NOMO-1 (cell line): ENCODE measurements at regions not wholly inside any gene's neighbourhood (a gene's known extent, or its start where the extent isn't known, plus 50 kb on each side); places are given as distances from the start of the nearest gene placed in this dataset.
"Not testable (repeated sequence)": the region's sequence is repeated elsewhere in the genome, so short reads cannot be mapped to it uniquely, and the experiment has no call there.

ENCODE experiments used
- DNase-seq, 2 experiments: peaks; one replicate each; lab custom pipeline; 2025; ENCODE audit not compliant: unreplicated experiment in 2 of 2; lab: John Stamatoyannopoulos, UW

DNA sequence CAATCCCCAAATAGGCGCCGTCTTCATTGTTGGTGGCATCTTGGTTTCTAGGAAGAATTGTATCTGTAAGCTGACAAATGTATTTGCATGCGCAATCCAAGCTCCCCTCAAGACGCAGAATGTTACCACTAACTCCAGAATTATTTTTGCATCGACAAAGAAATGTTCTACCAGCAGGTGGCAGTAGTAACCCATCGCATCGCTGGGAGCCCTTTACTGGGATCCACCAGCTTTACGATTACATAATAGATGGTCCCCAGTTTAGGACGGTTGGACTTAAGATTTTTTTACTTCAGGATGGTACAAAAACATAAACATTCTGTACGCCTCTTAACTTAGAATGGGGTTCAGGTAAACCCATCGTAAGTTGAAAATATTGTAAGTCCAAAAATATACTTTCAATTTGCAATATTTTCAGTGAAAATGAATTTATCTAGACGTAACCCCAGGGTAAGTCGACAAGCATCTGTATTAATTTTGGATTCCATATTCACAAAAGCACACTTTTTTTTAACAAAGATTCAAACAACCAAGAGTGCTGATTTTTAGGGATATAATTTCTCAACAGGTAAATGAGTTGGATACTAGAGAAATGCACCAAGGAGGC, 114.0 kb upstream of the COBL start:
- DNase-seq, result peak; percentile 16 to 42

DNA sequence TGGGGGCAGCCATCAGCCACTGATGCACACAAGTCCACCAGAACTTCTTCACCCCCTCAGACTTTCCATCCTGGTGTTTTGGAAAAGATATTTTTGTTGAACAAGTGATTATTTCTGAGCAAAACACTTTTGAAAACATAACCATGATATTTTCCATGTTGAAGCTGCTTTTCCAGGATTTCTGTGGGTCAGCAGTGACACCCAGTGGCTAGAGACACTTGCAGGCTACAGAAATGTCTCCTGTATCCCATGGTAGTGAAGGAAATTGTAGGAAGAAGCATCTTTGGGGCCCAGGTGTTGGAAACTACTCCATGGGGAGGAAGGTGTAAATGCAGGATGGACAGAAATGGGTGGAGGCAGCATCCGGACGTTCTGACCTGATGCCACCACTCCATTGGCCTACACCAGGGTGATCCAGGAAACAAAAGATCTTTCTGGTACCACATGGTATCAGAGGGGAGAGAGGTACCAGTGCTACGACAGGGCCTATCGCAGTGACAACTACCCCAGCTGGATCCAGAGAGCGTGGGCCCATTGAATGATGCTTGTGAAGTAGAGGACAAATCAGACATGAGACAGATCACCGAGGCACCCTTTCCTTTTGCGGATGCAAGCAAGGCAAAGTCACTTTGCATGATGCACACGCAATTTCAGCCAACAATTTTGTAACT, 111.7 kb upstream of the COBL start:
- DNase-seq, result no peak

DNA sequence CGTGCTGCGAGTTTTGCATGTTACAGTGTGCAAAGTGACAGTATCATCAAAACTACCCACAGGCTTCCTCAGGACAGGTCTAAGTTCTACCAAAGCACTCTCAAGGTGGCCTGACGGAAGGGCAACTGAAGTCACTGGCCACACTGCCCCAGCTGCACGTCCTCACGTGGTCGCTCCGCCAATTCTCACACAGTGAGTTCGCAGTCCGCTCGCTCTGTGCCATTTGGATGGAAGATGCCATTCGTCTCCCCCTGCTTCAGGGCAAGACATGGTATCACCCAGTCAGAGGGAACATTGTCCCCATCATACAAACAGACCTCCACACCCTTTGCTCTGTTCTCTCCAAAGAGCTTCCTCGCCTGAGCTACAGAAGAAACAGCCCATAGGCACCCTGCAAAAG, 109.6 kb upstream of the COBL start:
- no peak for DNase-seq

DNA sequence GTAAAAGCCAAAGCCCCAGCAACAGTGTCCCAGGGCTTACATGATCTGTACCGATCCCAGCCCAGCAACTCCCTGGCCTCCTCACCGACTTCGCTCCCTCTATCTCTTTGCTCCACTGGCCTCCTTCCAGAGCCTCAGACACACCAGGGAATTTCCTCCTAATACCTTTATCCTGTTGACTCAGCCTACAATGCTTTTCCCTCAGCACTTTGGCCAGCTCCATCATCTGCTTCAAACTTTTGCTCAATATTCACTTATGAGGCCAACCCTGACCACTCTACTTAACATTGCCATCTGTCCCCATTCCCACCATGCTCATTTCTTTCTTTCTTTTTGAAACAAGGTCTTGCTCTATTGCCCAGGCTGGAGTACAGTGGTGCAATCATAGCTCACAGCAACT, 93.3 kb upstream of the COBL start:
- DNase-seq, result not testable (repeated sequence)

DNA sequence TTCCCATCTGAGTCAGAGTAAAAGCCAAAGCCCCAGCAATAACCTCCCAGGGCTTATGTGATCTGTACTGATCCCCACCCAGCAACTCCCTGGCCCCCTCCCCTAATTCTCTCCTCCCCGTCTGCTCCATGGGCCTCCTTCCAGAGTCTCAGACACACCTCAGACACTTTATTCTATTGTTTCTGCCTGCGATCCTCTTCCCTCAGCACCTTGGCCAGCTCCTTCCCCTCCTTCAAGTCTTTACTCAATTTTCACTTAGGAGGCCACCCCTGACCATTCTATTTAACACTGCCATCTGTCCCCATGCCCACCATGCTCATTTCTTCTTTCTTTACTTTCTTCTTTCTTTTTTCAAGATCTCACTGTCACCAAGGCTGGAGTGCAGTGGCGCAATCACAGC, 81.0 kb upstream of the COBL start:
- DNase-seq, result not testable (repeated sequence)

DNA sequence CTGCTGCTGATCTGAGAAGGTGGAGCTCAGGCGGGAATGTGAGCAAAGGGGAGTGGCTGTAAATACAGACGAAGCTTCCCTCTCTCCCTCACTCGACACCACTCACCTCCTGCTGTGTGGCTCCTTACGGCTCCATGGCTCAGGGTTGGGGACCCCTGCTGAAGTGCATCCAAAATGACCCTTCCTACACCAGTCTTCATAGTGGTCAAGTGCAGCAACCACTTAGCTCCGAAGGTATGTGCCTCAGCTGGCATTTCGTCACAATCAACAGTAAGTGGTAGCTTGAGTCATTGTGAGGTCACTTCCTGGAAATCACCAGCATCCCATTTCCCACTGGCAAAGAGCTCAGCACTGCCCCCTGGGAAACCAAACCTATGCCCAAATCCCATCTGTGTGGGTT, 76.4 kb upstream of the COBL start:
- not testable (repeated sequence) for DNase-seq

DNA sequence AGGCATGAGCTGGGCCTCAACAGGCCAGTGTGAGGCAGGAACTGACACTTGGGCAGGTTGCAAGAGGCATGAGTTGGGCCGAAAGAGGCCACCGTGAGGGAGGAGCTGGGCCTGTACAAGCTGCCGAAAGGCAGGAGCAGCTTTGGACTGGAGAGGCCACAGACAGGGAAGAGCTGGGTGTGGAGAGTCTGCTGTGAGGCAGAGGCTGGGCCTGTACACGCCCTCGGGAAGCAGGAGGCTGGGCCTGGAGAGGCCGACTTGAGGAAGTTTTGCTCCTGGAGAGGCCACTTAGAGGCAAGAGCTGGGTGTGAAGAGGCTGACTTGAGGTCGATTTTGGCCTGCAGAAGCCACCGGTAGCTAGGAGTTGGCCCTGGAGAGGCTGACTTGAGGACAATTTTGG, 73.3 kb upstream of the COBL start:
- not testable (repeated sequence) for DNase-seq

DNA sequence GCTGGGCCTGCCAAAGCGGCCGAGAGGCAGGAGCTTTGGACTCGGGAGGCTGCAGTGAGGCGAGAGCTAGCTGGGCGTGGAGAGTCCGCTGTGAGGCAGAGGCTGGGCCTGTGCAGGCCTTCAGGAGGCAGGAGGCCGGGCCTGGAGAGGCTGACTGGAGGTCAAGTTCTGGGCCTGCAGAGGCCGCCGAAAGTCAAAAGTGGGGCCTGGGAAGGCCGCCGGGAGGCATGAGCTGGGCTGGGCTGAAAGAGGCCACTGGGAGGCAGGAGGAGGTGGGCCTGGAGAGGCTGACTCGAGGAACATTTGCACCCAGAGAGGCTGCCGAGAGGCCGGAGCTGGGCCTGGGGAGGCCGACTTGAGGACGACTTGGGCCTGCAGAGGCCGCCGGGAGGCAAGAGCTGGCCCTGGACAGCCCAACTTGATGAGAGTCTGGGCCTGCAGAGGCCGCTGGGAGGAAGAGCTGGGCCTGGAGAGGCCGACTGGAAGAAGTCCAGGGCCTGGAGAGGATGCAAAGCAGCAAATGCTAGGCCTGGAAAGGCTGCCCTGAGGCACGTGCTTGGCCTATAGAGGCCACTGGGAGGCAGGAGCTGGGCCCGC, 72.7 kb upstream of the COBL start:
- DNase-seq, result not testable (repeated sequence)

DNA sequence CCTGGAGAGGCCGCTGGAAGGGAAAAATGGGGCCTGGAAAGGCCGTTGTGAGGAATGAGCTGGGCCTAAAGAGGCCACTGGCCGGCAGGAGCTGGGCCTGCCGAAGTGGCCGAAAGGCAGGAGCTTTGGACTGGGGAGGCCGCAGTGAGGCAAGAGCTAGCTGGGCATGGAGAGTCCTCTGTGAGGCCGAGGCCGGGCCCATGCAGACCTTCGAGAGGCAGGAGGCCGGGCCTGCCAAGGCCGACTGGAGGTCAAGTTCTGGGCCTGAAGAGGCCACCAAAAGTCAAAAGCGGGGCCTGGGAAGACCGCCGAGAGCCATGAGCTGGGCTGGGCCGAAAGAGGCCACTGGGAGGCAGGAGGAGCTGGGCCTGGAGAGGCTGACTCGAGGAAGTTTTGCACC, 71.6 kb upstream of the COBL start:
- DNase-seq, result not testable (repeated sequence)

DNA sequence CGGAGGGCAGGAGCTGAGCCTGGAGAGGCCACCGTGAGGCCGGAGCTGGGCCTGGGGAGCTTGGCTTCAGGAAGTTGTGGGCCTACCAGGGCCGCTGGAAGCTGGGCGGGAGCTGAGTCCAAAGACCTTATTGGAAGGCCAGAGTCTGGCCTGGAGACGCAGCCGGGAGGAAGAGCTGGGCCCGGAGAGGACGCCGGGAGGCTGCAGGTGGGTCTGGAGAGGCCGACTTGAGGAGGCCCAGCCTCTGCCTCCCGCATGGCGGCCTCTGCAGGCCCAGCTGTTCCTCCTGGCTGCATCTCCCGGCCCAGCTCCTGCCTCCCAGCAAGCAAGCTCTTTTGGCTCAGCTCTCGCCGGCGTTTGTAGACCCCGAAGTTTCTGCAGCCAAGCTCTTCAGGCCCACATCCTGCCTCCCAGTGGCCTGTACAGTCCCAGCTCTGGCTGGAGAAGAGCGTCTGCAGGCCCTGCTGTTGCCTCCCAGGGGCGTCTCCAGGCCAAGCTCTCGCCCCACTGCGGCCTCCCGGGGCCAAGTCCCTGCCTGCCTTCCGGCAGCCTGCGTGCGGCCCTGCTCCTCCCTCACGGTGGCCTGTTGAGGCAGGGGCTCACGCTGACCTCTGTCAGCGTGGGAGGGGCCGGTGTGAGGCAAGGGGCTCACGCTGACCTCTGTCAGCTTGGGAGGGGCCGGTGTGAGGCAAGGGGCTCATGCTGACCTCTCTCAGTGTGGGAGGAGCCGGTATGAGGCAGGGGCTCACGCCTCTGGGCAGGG, 70.4 kb upstream of the COBL start:
- not testable (repeated sequence) for DNase-seq

DNA sequence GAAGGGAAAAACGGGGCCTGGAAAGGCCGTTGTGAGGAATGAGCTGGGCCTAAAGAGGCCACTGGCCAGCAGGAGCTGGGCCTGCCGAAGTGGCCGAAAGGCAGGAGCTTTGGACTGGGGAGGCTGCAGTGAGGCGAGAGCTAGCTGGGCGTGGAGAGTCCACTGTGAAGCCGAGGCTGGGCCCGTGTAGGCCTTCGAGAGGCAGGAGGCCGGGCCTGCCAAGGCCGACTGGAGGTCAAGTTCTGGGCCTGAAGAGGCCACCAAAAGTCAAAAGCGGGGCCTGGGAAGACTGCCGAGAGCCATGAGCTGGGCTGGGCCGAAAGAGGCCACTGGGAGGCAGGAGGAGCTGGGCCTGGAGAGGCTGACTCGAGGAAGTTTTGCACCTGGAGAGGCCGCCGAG, 69.6 kb upstream of the COBL start:
- not testable (repeated sequence) for DNase-seq

DNA sequence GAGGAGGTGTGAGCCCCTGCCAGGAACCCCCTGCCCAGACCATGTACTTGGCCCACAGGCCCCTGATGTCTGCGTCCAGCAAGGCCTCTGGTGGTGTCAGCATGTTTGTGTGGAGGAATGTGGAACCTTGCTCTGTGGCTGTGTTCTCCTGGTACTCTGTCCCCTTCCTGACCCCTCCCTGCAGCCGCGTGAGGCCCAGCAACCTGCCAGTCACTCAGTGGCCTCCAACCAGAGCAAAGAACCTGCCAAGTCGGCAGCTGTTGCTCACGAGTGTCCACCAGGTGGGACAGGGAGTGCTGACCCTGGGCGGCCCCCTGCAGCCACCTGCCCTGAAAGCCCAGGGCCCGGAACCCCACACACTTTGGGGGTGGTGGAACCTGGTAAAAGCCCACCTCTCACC, 65.6 kb upstream of the COBL start:
- not testable (repeated sequence) for DNase-seq

DNA sequence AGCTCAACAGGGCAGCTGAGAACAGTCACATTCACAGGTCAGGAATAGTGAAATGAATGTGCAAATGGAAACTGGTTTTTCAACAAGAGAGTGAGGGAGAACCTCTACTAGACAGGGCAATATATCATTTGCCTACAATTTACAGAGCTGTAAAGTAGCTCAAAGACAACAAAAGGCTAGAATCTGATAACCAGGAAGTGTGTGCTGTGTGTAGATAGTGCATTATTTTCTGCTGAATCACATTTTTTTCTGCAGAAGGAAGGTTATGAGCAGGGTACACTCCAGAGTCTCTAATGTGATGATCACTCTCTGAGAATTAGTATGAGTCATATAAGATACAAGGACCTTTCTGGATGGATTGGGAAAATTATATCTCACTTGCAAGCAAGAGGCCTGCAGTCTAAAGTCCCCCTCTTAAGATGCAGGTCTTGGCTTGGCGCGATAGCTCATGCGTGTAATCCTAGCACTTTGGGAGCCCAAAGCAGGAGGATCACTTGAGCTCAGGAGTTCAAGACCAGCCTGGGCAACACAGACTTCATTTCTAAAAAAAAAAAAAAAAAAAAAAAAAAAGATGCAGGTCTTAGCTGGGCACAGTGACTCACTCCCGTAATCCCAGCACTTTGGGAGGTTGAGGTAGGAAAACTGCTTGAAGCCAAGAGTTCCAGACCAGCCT, 59.9 kb upstream of the COBL start:
- DNase-seq, result no peak

DNA sequence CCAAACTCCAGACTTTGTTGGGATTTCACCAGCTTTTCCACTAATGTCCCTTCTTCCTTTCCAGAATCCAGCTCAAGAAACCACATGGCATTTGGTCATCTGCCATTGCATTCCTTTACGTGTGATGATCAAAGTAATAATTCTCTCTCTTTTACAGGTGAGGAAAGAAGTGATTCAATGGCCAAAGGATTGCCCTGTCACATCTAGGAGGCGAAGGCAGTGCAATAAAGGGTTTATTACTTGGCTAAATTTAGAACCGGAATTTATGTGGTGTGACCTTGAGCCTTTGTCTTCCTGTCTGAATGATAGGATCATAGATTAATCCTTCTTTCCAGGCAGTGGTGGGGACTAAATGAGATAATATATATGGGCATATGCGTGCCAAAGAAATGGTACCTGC, 58.3 kb upstream of the COBL start:
- no peak for DNase-seq

DNA sequence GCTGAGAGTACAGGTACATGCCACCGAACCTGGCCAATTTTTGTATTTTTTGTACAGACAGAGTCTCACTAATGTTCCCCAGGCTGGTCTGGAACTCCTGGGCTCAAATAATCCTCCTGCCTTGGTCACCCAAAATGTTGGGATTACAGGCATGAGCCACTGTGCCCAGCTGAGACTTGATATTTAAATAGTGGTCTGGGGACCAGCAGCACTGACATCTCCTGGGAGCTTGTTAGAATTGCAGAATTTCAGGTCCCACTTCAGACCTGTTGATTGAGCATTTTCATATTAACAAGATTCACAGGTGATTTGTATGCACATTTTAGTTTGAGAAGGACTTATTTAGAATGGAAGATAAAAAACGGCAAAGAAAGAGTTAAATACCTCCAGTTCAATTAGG, 57.0 kb upstream of the COBL start:
- not testable (repeated sequence) for DNase-seq

DNA sequence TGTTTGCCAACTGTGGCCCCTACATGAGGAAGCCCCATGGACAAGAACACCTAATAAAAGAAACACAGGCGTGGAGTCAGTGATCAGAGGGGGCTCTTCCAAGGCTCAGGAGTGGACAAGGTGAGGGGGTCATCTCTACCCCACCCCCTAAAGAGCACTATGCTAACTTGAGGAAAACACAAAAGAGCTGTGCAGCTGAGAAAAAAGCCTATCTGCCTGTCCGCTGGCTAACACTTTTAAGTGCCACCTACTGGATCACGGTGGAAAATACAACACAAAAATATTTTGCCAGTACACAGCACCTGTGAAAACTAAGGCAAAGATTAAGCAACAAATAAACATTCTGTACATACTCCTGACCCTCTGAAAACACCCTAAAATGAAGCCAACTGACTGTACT, 53.1 kb upstream of the COBL start:
- DNase-seq, result no peak

DNA sequence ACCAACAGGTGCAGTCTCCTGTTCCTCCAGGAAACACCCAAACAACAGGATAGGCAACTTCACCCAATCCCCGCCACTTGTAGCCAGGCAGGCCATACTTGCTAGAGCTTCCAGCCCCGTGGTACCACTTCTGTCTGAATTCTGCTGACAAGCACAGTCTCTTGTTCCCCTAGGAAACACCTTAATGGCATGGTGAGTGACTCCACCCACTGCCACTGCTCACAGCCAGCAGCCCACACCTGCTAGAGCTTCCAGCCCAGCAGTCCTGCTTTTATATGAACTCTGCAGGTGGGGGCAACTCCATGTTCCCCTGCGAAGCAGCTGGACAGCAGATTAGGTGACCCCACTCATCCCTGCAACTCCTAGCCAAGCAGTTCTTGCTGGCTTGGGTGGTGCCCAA, 52.6 kb upstream of the COBL start:
- DNase-seq, result not testable (repeated sequence)

DNA sequence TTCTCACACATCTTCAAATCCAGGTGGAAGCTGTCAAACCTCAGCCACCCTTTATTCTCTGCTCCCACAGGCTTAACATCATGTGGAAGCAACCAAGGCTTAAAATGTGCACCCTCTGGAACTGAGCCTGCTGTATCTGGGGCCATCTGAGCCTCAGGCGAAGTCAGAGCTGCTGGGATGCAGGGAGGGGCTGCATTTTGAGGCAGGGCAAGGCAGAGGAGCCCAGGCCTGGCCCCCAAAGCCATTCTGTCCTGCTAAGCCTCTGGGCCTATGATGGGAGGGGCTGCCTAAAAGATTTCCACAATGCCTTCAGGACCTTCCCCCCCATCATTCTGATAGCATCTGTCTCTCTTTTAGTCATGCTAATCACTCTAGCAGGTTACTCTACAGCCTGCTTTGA, 51.7 kb upstream of the COBL start:
- DNase-seq, result no peak

DNA sequence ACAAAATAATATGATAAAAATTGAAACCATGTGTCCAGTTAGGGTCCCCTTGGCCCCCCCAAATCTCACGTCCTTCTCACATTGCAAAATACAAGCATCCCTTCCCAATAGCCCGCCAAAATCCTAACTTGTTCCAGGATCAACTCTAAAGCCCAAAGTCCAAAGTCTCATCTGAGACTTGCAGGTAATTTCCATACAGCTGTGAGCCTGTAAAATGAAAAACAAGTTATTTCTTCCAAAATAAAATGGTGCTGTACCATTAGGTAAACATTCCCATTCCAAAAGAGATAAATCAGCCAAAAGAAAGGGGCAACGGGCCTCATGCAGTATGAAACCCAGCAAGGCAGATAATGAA, 51.0 kb upstream of the COBL start:
- DNase-seq, result no peak

DNA sequence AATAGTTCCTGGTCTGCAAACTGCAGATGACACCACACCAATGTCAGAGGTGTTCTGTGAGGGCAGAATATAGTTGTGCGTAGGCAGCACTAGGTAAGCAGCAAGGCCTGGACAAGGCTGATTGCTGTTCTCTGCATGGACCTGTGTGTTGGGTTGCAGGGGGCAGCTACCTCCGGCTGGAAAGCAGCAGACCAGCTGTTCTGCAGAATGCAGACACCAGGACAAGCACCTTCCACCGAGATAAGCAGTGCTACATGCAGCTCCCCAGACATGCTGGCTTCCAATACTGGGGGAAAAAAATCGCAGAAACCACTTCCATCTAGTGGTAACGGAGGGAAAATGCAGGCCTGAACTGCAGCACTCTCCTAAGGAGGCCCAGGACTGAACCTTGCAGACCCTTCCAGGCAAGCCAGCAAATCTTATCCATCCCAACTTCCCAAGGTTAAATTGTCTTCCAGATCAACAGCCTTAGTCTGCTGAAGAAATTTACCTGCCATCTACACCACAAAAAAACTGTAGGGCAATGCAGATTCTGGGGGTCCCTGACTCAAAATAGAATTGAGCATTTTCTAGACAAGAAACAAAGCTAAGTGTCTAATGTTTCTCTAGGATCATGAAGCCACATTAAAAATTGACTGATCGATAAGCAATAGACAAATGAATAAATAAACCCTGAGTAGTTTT, 50.5 kb upstream of the COBL start:
- DNase-seq, result peak in 1 of 2 experiments; percentile 1
